Mesodermal cell (in vitro differentiated cells): ENCODE measurements at regions not wholly inside any gene's neighbourhood (a gene's known extent, or its start where the extent isn't known, plus 50 kb on each side); places are given as distances from the start of the nearest gene placed in this dataset.

ENCODE experiments used
- H3K27ac ChIP-seq: 2 replicates; pipeline ENCODE4 v1.7.0; 2013; ENCODE audit warnings: mild to moderate bottlenecking, low read depth, low read length, moderate library complexity; ENCODE audit not compliant: severe bottlenecking
- H3K36me3 ChIP-seq: 2 replicates; pipeline ENCODE4 v1.7.1; 2013; ENCODE audit warnings: mild to moderate bottlenecking, low read length, moderate library complexity; ENCODE audit not compliant: control insufficient read depth, insufficient read depth
- H3K4me1 ChIP-seq: one replicate; pipeline ENCODE4 v1.7.1; 2013; ENCODE audit warnings: mild to moderate bottlenecking, low read length; ENCODE audit not compliant: insufficient read depth, control insufficient read depth, poor library complexity, severe bottlenecking
- H3K4me3 ChIP-seq: 2 replicates; pipeline ENCODE4 v1.7.0; 2013; ENCODE audit warnings: low read length, control low read depth, mild to moderate bottlenecking; ENCODE audit not compliant: insufficient read depth, poor library complexity, severe bottlenecking; ENCODE audit errors: extremely low read depth
- H3K9me3 ChIP-seq: 2 replicates; pipeline ENCODE4 v1.7.1; 2013; ENCODE audit warnings: mild to moderate bottlenecking, low read length, moderate library complexity; ENCODE audit not compliant: control insufficient read depth
- WGBS, 2 experiments: methylation state at CpG; one replicate each; pipeline ENCODE4 v1.1.5; 2013; ENCODE audit warnings: missing lambda C conversion rate in 2 of 2; ENCODE audit not compliant: insufficient coverage in 2 of 2; 5-methylcytosine and 5-hydroxymethylcytosine counted together

- no peaks in the 10 kb centered on the region for H3K9me3 ChIP-seq
- WGBS, 2 experiments, result 80% methylated on average over 1 of the region's 3 CpGs; no CpG with 5 or more reads in 1 of the 2 experiments
- H3K4me1 ChIP-seq, result no peaks in the 10 kb centered on the region
- H3K4me3 ChIP-seq, result no peak overlapping the region
- no peaks in the 10 kb centered on the region for H3K36me3 ChIP-seq
- H3K27ac ChIP-seq, result no peak overlapping the region
These were observed 517.6 kb upstream of the TMEM132C start for GRCh38 chr12:127749416-127749815.

- Histone ChIP-seq H3K9me3 (no peaks in the 10 kb centered on the region), H3K4me1 (no peaks in the 10 kb centered on the region), H3K4me3 (no peak overlapping the region), H3K36me3 (no peaks in the 10 kb centered on the region), H3K27ac (no peak overlapping the region)
- WGBS, 2 experiments, result 96 to 98% methylated on average over 4 of the region's 8 CpGs
These were observed 516.7 kb upstream of the TMEM132C start for GRCh38 chr12:127750076-127750840.

GRCh38 chr12:127752802-127753201 lies 514.2 kb upstream of the TMEM132C start:
- Histone ChIP-seq H3K4me3 (no peak overlapping the region), H3K4me1 (no peaks in the 10 kb centered on the region), H3K27ac (no peak overlapping the region), H3K36me3 (no peaks in the 10 kb centered on the region), H3K9me3 (no peaks in the 10 kb centered on the region)
- 57 to 64% methylated on average over 1 of the region's 1 CpG for WGBS, 2 experiments

- Histone ChIP-seq H3K4me3 (no peak overlapping the region), H3K27ac (no peak overlapping the region), H3K36me3 (no peaks in the 10 kb centered on the region), H3K9me3 (no peaks in the 10 kb centered on the region), H3K4me1 (no peaks in the 10 kb centered on the region)
- WGBS, 2 experiments, result 89 to 90% methylated on average over 8 to 11 of the region's 14 CpGs
These were observed 506.6 kb upstream of the TMEM132C start for GRCh38 chr12:127760357-127760756.

GRCh38 chr12:127760996-127761395 lies 506.0 kb upstream of the TMEM132C start:
- WGBS, 2 experiments, result 93% methylated on average over 18 to 22 of the region's 22 CpGs
- no peak overlapping the region for H3K27ac ChIP-seq
- H3K36me3 ChIP-seq, result no peaks in the 10 kb centered on the region

GRCh38 chr12:127761880-127762279 lies 505.1 kb upstream of the TMEM132C start:
- Histone ChIP-seq H3K4me1 (no peaks in the 10 kb centered on the region), H3K27ac (no peak overlapping the region), H3K9me3 (no peaks in the 10 kb centered on the region), H3K4me3 (no peak overlapping the region), H3K36me3 (no peaks in the 10 kb centered on the region)
- 62 to 84% methylated on average over 3 to 8 of the region's 10 CpGs for WGBS, 2 experiments

More at GRCh38 chr12:127760996-127761395, 506.0 kb upstream of the TMEM132C start:
- Histone ChIP-seq H3K4me1 (no peaks in the 10 kb centered on the region), H3K4me3 (no peak overlapping the region), H3K9me3 (no peaks in the 10 kb centered on the region)

- WGBS, 2 experiments, result 89 to 100% methylated on average over 1 of the region's 1 CpG
- Histone ChIP-seq H3K4me3 (no peak overlapping the region), H3K9me3 (no peaks in the 10 kb centered on the region), H3K36me3 (no peaks in the 10 kb centered on the region), H3K27ac (no peak overlapping the region), H3K4me1 (no peaks in the 10 kb centered on the region)
These were observed 499.3 kb upstream of the TMEM132C start for GRCh38 chr12:127767656-127768055.

GRCh38 chr12:127770118-127770517 lies 496.9 kb upstream of the TMEM132C start:
- Histone ChIP-seq H3K4me1 (no peaks in the 10 kb centered on the region), H3K27ac (no peak overlapping the region), H3K9me3 (no peaks in the 10 kb centered on the region), H3K4me3 (no peak overlapping the region), H3K36me3 (no peaks in the 10 kb centered on the region)
- 84 to 86% methylated on average over 8 of the region's 8 CpGs for WGBS, 2 experiments

GRCh38 chr12:127771546-127771945 lies 495.4 kb upstream of the TMEM132C start:
- no peaks in the 10 kb centered on the region for H3K36me3 ChIP-seq
- no peaks in the 10 kb centered on the region for H3K9me3 ChIP-seq
- WGBS, 2 experiments, result 76% methylated on average over 3 of the region's 3 CpGs
- H3K4me3 ChIP-seq, result no peak overlapping the region
- no peak overlapping the region for H3K27ac ChIP-seq
- H3K4me1 ChIP-seq, result no peaks in the 10 kb centered on the region

GRCh38 chr12:127773520-127773919 lies 493.4 kb upstream of the TMEM132C start:
- no peaks in the 10 kb centered on the region for H3K9me3 ChIP-seq
- no peaks in the 10 kb centered on the region for H3K4me1 ChIP-seq
- 40 to 54% methylated on average over 5 to 6 of the region's 6 CpGs for WGBS, 2 experiments
- no peak overlapping the region for H3K4me3 ChIP-seq
- no peak overlapping the region for H3K27ac ChIP-seq
- no peaks in the 10 kb centered on the region for H3K36me3 ChIP-seq

- Histone ChIP-seq H3K4me3 (no peak overlapping the region), H3K27ac (no peak overlapping the region), H3K9me3 (peaks cover 5% of the 10 kb centered on the region), H3K4me1 (peaks cover 7% of the 10 kb centered on the region), H3K36me3 (no peaks in the 10 kb centered on the region)
- WGBS, 2 experiments, result 74 to 83% methylated on average over 4 to 5 of the region's 5 CpGs
These were observed 492.1 kb upstream of the TMEM132C start for GRCh38 chr12:127774828-127775227.
